Loucy (cell line): ENCODE measurements at regions not wholly inside any gene's neighbourhood (a gene's known extent, or its start where the extent isn't known, plus 50 kb on each side); places are given as distances from the start of the nearest gene placed in this dataset.

ENCODE experiments used
- H2AFZ ChIP-seq: fragments of 200-600 bp; sonication (generic); 2 replicates; pipeline ENCODE4 v1.6.0; 2016; ENCODE audit warnings: antibody characterized with exemption, mild to moderate bottlenecking, low read length, moderate library complexity
- H3F3A ChIP-seq: fragments of 200-600 bp; 2 replicates; pipeline ENCODE4 v1.6.0; 2016; ENCODE audit warnings: antibody characterized with exemption, low read depth, mild to moderate bottlenecking
- H3K27me3 ChIP-seq: fragments of 200-600 bp; sonication (generic); 2 replicates; pipeline ENCODE4 v1.6.1; 2014; ENCODE audit warnings: low read length, mild to moderate bottlenecking; ENCODE audit not compliant: insufficient read depth, poor library complexity, severe bottlenecking
- H3K36me3 ChIP-seq: fragments of 200-600 bp; sonication (generic); 2 replicates; pipeline ENCODE4 v1.6.1; 2016; ENCODE audit warnings: low read length; ENCODE audit not compliant: insufficient read depth
- H3K4me1 ChIP-seq: fragments of 200-600 bp; sonication (generic); 2 replicates; pipeline ENCODE4 v1.5.1; 2014; ENCODE audit warnings: low read length, mild to moderate bottlenecking; ENCODE audit not compliant: insufficient read depth, poor library complexity, severe bottlenecking
- H3K4me2 ChIP-seq: fragments of 200-600 bp; sonication (generic); 2 replicates; pipeline ENCODE4 v1.6.0; 2014; ENCODE audit warnings: antibody characterized with exemption, low read length, low read depth, mild to moderate bottlenecking; ENCODE audit not compliant: poor library complexity, severe bottlenecking
- H3K4me3 ChIP-seq: fragments of 200-600 bp; sonication (generic); 2 replicates; pipeline ENCODE4 v1.5.1; 2014; ENCODE audit warnings: low read length, mild to moderate bottlenecking, mixed read lengths; ENCODE audit not compliant: poor library complexity, severe bottlenecking
- H3K79me2 ChIP-seq: fragments of 200-600 bp; sonication (generic); 2 replicates; pipeline ENCODE4 v1.6.1; 2014; ENCODE audit warnings: low read length; ENCODE audit not compliant: insufficient read depth
- H3K9ac ChIP-seq: fragments of 200-600 bp; sonication (generic); 2 replicates; pipeline ENCODE4 v1.6.0; 2014; ENCODE audit warnings: mild to moderate bottlenecking, low read depth, low read length, moderate library complexity; ENCODE audit not compliant: poor library complexity, severe bottlenecking
- H3K9me2 ChIP-seq: fragments of 200-600 bp; sonication (generic); replicated peaks from 2 replicates; pipeline ENCODE4 v1.6.1; 2016; ENCODE audit warnings: low read depth, low read length, mixed read lengths
- H3K9me3 ChIP-seq: fragments of 200-600 bp; sonication (generic); 2 replicates; pipeline ENCODE4 v1.6.1; 2014; ENCODE audit warnings: mild to moderate bottlenecking, antibody characterized with exemption, low read length, low read depth; ENCODE audit not compliant: insufficient read depth
- H4K20me1 ChIP-seq: fragments of 200-600 bp; sonication (generic); 2 replicates; pipeline ENCODE4 v1.6.0; 2014; ENCODE audit warnings: antibody characterized with exemption, low read length, mild to moderate bottlenecking; ENCODE audit not compliant: insufficient read depth, poor library complexity, severe bottlenecking
- CTCF ChIP-seq: fragments of 200-600 bp; sonication (generic); conservative IDR thresholded peaks from 2 replicates; pipeline ENCODE4 v1.5.1; 2014; ENCODE audit warnings: mild to moderate bottlenecking, antibody characterized with exemption, low read length
- EZH2phosphoT487 ChIP-seq: fragments of 200-600 bp; IDR thresholded peaks from 2 replicates; pipeline ENCODE4 v1.6.1; 2018; ENCODE audit warnings: antibody characterized with exemption, mild to moderate bottlenecking, moderate library complexity, borderline replicate concordance

- Histone ChIP-seq H3K9me3 (no peaks in the 10 kb centered on the region), H3K4me2 (no peak overlapping the region), H3K4me3 (no peak overlapping the region), H2AFZ (no peak overlapping the region), H3K79me2 (no peaks in the 10 kb centered on the region), H3K9ac (no peak overlapping the region), H3K36me3 (no peaks in the 10 kb centered on the region), H4K20me1 (no peaks in the 10 kb centered on the region), H3F3A (no peaks in the 10 kb centered on the region), H3K9me2 (no peaks in the 10 kb centered on the region), H3K4me1 (no peaks in the 10 kb centered on the region), H3K27me3 (no peaks in the 10 kb centered on the region)
- no peak for TF ChIP-seq EZH2phosphoT487
These were observed 208.8 kb downstream of the TFAP2B start for GRCh38 chr6:51027283-51028065.

- Histone ChIP-seq H3K4me2 (no peak overlapping the region), H3K9ac (no peak overlapping the region), H2AFZ (no peak overlapping the region), H4K20me1 (no peaks in the 10 kb centered on the region), H3F3A (no peaks in the 10 kb centered on the region), H3K36me3 (no peaks in the 10 kb centered on the region), H3K4me3 (no peak overlapping the region), H3K4me1 (no peaks in the 10 kb centered on the region), H3K9me3 (no peaks in the 10 kb centered on the region), H3K9me2 (no peaks in the 10 kb centered on the region), H3K79me2 (no peaks in the 10 kb centered on the region), H3K27me3 (no peaks in the 10 kb centered on the region)
- no peak for TF ChIP-seq EZH2phosphoT487
- no peak for TF ChIP-seq CTCF
These were observed 209.6 kb downstream of the TFAP2B start for GRCh38 chr6:51028276-51028675.

GRCh38 chr6:51029561-51029960 is 210.9 kb downstream of the TFAP2B start:
- Histone ChIP-seq H3F3A (no peaks in the 10 kb centered on the region), H3K36me3 (no peaks in the 10 kb centered on the region), H3K4me2 (no peak overlapping the region), H2AFZ (no peak overlapping the region), H4K20me1 (no peaks in the 10 kb centered on the region), H3K4me3 (no peak overlapping the region), H3K9ac (no peak overlapping the region), H3K4me1 (no peaks in the 10 kb centered on the region), H3K79me2 (no peaks in the 10 kb centered on the region), H3K9me3 (no peaks in the 10 kb centered on the region), H3K27me3 (no peaks in the 10 kb centered on the region), H3K9me2 (no peaks in the 10 kb centered on the region)
- TF ChIP-seq EZH2phosphoT487 (no peak), CTCF (no peak)

GRCh38 chr6:51045548-51045947 is 226.9 kb downstream of the TFAP2B start:
- no peaks in the 10 kb centered on the region for H3K79me2 ChIP-seq
- no peak overlapping the region for H2AFZ ChIP-seq
- H3K4me3 ChIP-seq: no peak overlapping the region
- H3K4me1 ChIP-seq: no peaks in the 10 kb centered on the region
- no peaks in the 10 kb centered on the region for H3K9me3 ChIP-seq
- no peak overlapping the region for H3K4me2 ChIP-seq
- H4K20me1 ChIP-seq: no peaks in the 10 kb centered on the region
- H3K9me2 ChIP-seq: no peaks in the 10 kb centered on the region
- H3K36me3 ChIP-seq: no peaks in the 10 kb centered on the region
- H3K9ac ChIP-seq: no peak overlapping the region
- H3K27me3 ChIP-seq: no peaks in the 10 kb centered on the region
- no peaks in the 10 kb centered on the region for H3F3A ChIP-seq
- TF ChIP-seq CTCF (no peak), EZH2phosphoT487 (no peak)
